H1 (cell line): ENCODE measurements at regions not wholly inside any gene's neighbourhood (a gene's known extent, or its start where the extent isn't known, plus 50 kb on each side); places are given as distances from the start of the nearest gene placed in this dataset.

ENCODE experiments used
- CTCF ChIA-PET: fragments of 300-600 bp; sonication (Branson Sonifier 250); formaldehyde crosslinking; loops from one replicate; lab custom pipeline; 2021; ENCODE audit not compliant: partially characterized antibody; lab: Charles Lee
- POLR2A ChIA-PET: fragments of 300-600 bp; sonication (Branson Sonifier 250); formaldehyde crosslinking; loops from one replicate; lab custom pipeline; 2021; ENCODE audit warnings: inconsistent platforms; ENCODE audit not compliant: partially characterized antibody; lab: Charles Lee
- DNase-seq, 2 experiments: peaks; one replicate each; pipeline versions ENCODE4 v3.0.0 to v3.0.0-alpha.2; 2010 to 2022; ENCODE audit warnings: low spot score in 2 of 2, low read depth in 1 of 2, mixed read lengths in 1 of 2
- FAIRE-seq: peaks from 2 replicates; lab custom pipeline; 2011; peaks lifted over from hg19 to GRCh38; lab: Jason Lieb, UNC
- H2AFZ ChIP-seq: 2 replicates; pipeline ENCODE4 v1.8.1; 2012; ENCODE audit warnings: low read length, inconsistent platforms
- H2AK5ac ChIP-seq: 2 replicates; pipeline ENCODE4 v1.6.1; 2013; ENCODE audit warnings: low read depth, low read length
- H2BK120ac ChIP-seq: replicated peaks from 2 replicates; pipeline ENCODE3; 2013; ENCODE audit warnings: low read depth, low read length, inconsistent platforms
- H2BK12ac ChIP-seq: 2 replicates; pipeline ENCODE4 v1.6.1; 2013; ENCODE audit warnings: low read depth, low read length
- H2BK15ac ChIP-seq: 2 replicates; pipeline ENCODE4 v1.6.1; 2013; ENCODE audit warnings: low read length
- H2BK20ac ChIP-seq: 2 replicates; pipeline ENCODE4 v1.6.1; 2013; ENCODE audit warnings: low read length
- H2BK5ac ChIP-seq: 2 replicates; pipeline ENCODE4 v1.6.1; 2013; ENCODE audit warnings: low read depth, low read length
- H3K14ac ChIP-seq: 2 replicates; pipeline ENCODE4 v1.6.1; 2013; ENCODE audit warnings: inconsistent platforms; ENCODE audit not compliant: insufficient read length
- H3K18ac ChIP-seq: 2 replicates; pipeline ENCODE4 v1.6.1; 2013; ENCODE audit warnings: low read length; ENCODE audit errors: extremely low read depth
- H3K23ac ChIP-seq: 2 replicates; pipeline ENCODE4 v1.6.1; 2013; ENCODE audit warnings: inconsistent platforms; ENCODE audit not compliant: insufficient read length
- H3K23me2 ChIP-seq: 2 replicates; pipeline ENCODE4 v1.6.1; 2013; ENCODE audit warnings: low read depth, low read length
- H3K27ac ChIP-seq: 2 replicates; pipeline ENCODE4 v1.6.1; 2011; ENCODE audit warnings: low read depth, low read length, inconsistent platforms
- H3K27me3 ChIP-seq, 4 experiments: replicated peaks in 1 of 4; 1 replicate in 1 of 4; 2 replicates in 3 of 4; pipeline versions ENCODE4 v1.6.1 to v1.8.1; 2011 to 2013; ENCODE audit warnings: low read length in 3 of 4, mild to moderate bottlenecking in 3 of 4, inconsistent platforms in 2 of 4, mixed read lengths in 2 of 4, moderate library complexity in 1 of 4; ENCODE audit not compliant: control insufficient read depth in 3 of 4, insufficient read depth in 3 of 4; ENCODE audit errors: extremely low read depth in 1 of 4
- H3K36me3 ChIP-seq, 4 experiments: 2 replicates each; pipeline versions ENCODE4 v1.6.1 to v1.8.1; 2011 to 2013; ENCODE audit warnings: mild to moderate bottlenecking in 4 of 4, low read length in 3 of 4, moderate library complexity in 2 of 4, control low read depth in 1 of 4, inconsistent platforms in 1 of 4; ENCODE audit not compliant: insufficient read depth in 4 of 4, control insufficient read depth in 2 of 4
- H3K4ac ChIP-seq: replicated peaks from 2 replicates; pipeline ENCODE3; 2013; ENCODE audit warnings: low read length, low read depth, mixed read lengths, inconsistent platforms; ENCODE audit not compliant: insufficient read length
- H3K4me1 ChIP-seq, 4 experiments: replicated peaks in 1 of 4; 1 replicate in 1 of 4; 2 replicates in 3 of 4; pipeline versions ENCODE4 v1.6.1 to v1.8.1; 2011 to 2013; ENCODE audit warnings: low read length in 3 of 4, inconsistent platforms in 2 of 4, mixed read lengths in 1 of 4; ENCODE audit not compliant: insufficient read depth in 4 of 4, control insufficient read depth in 3 of 4
- H3K4me2 ChIP-seq, 2 experiments: 2 replicates each; pipeline versions ENCODE4 v1.6.1 to v1.8.1; 2011 to 2013; ENCODE audit warnings: low read depth in 2 of 2, low read length in 2 of 2, control low read depth in 1 of 2, inconsistent platforms in 1 of 2, mild to moderate bottlenecking in 1 of 2; ENCODE audit not compliant: insufficient read depth in 1 of 2
- H3K4me3 ChIP-seq, 4 experiments: fragments of 200-600, 300-600 bp in 1 of 4; sonication (generic), shearing (Covaris generic), sonication (Bioruptor Twin) in 1 of 4; 2 replicates each; pipeline versions ENCODE4 v1.5.1 to v1.8.1; 2011 to 2016; ENCODE audit warnings: low read length in 4 of 4, low read depth in 3 of 4, control low read depth in 2 of 4, inconsistent platforms in 2 of 4, mild to moderate bottlenecking in 2 of 4, mixed read lengths in 1 of 4, moderate library complexity in 1 of 4; ENCODE audit not compliant: insufficient read depth in 2 of 4; ENCODE audit errors: extremely low read depth in 1 of 4
- H3K56ac ChIP-seq: replicated peaks from 2 replicates; pipeline ENCODE3; 2013; ENCODE audit warnings: low read depth, mild to moderate bottlenecking, mixed read lengths, low read length, inconsistent platforms; ENCODE audit not compliant: insufficient read length
- H3K79me1 ChIP-seq: 2 replicates; pipeline ENCODE4 v1.6.1; 2013; ENCODE audit warnings: low read depth, low read length, control low read depth
- H3K79me2 ChIP-seq, 2 experiments: 2 replicates each; pipeline versions ENCODE4 v1.6.1 to v1.8.1; 2012 to 2013; ENCODE audit warnings: low read length in 2 of 2, mild to moderate bottlenecking in 2 of 2, inconsistent platforms in 1 of 2; ENCODE audit not compliant: insufficient read depth in 2 of 2, control insufficient read depth in 1 of 2
- H3K9ac ChIP-seq, 4 experiments: replicated peaks in 1 of 4; 1 replicate in 1 of 4; 2 replicates in 3 of 4; pipeline versions ENCODE4 v1.6.1 to v1.8.1; 2011 to 2013; ENCODE audit warnings: low read depth in 3 of 4, low read length in 3 of 4, control low read depth in 2 of 4, mild to moderate bottlenecking in 2 of 4, moderate library complexity in 2 of 4, inconsistent platforms in 1 of 4; ENCODE audit errors: extremely low read depth in 1 of 4
- H3K9me3 ChIP-seq, 2 experiments: 2 replicates each; pipeline versions ENCODE4 v1.6.1 to v1.8.1; 2012 to 2013; ENCODE audit warnings: mild to moderate bottlenecking in 2 of 2, moderate library complexity in 2 of 2, control low read depth in 1 of 2, inconsistent platforms in 1 of 2, low read depth in 1 of 2, low read length in 1 of 2, mixed read lengths in 1 of 2; ENCODE audit not compliant: insufficient read depth in 2 of 2
- H4K20me1 ChIP-seq, 2 experiments: replicated peaks in 1 of 2; 2 replicates each; pipeline versions ENCODE3 to v1.8.1; 2011 to 2013; ENCODE audit warnings: inconsistent platforms in 2 of 2, low read length in 2 of 2, mild to moderate bottlenecking in 1 of 2; ENCODE audit not compliant: insufficient read depth in 2 of 2, control insufficient read depth in 1 of 2
- H4K5ac ChIP-seq: 2 replicates; pipeline ENCODE4 v1.6.1; 2013; ENCODE audit warnings: low read length, low read depth, mixed read lengths, inconsistent platforms; ENCODE audit not compliant: insufficient read length
- H4K8ac ChIP-seq: 2 replicates; pipeline ENCODE4 v1.8.0; 2013; ENCODE audit warnings: mild to moderate bottlenecking, moderate library complexity, low read length, inconsistent platforms; ENCODE audit not compliant: insufficient read depth; ENCODE audit errors: extremely low read depth
- H4K91ac ChIP-seq: replicated peaks from 2 replicates; pipeline ENCODE3; 2013; ENCODE audit warnings: low read length, mixed read lengths, inconsistent platforms; ENCODE audit not compliant: insufficient read length
- ASH2L ChIP-seq: fragments of 200-600, 300-600 bp; sonication (generic); IDR thresholded peaks from one replicate; pipeline ENCODE4 v1.7.1; 2017; ENCODE audit warnings: low read length
- BACH1 ChIP-seq: IDR thresholded peaks from 2 replicates; pipeline ENCODE4 v1.6.1; 2012; ENCODE audit warnings: low read length, improper control_type of control experiment
- BRCA1 ChIP-seq: IDR thresholded peaks from 2 replicates; pipeline ENCODE4 v1.6.1; 2012; ENCODE audit warnings: low read depth, low read length, improper control_type of control experiment
- CHD1 ChIP-seq: IDR thresholded peaks from 2 replicates; pipeline ENCODE4 v1.6.1; 2012; ENCODE audit warnings: low read depth, low read length, improper control_type of control experiment
- CREB1 ChIP-seq: IDR thresholded peaks from 2 replicates; pipeline ENCODE4 v1.6.1; 2012; ENCODE audit warnings: inconsistent platforms
- CTCF ChIP-seq, 3 experiments: IDR thresholded peaks; 1 replicate in 2 of 3; 2 replicates in 1 of 3; pipeline versions ENCODE4 v1.5.1 to v1.6.1; 2011; ENCODE audit warnings: low read length in 3 of 3, mild to moderate bottlenecking in 3 of 3, inconsistent platforms in 2 of 3, low read depth in 1 of 3, moderate library complexity in 1 of 3; ENCODE audit not compliant: insufficient read depth in 1 of 3; ENCODE audit errors: control extremely low read depth in 1 of 3
- EP300 ChIP-seq, 2 experiments: IDR thresholded peaks; 1 replicate in 1 of 2; 2 replicates in 1 of 2; pipeline ENCODE4 v1.6.1; 2011 to 2012; ENCODE audit warnings: low read depth in 2 of 2, low read length in 2 of 2, mild to moderate bottlenecking in 2 of 2, borderline replicate concordance in 1 of 2, inconsistent platforms in 1 of 2, moderate library complexity in 1 of 2
- POLR2A ChIP-seq, 2 experiments: IDR thresholded peaks; 1 replicate in 1 of 2; 2 replicates in 1 of 2; pipeline ENCODE4 v1.6.1; 2011; ENCODE audit warnings: low read depth in 2 of 2, low read length in 2 of 2, mild to moderate bottlenecking in 2 of 2; ENCODE audit errors: control extremely low read depth in 1 of 2
- POLR2AphosphoS5 ChIP-seq: IDR thresholded peaks from 2 replicates; pipeline ENCODE4 v1.6.1; 2011; ENCODE audit warnings: low read depth, low read length
- RAD21 ChIP-seq, 2 experiments: IDR thresholded peaks in 1 of 2; conservative IDR thresholded peaks in 1 of 2; 2 replicates each; pipeline ENCODE4 v1.6.1; 2011; ENCODE audit warnings: low read depth in 2 of 2, low read length in 2 of 2, improper control_type of control experiment in 1 of 2, inconsistent platforms in 1 of 2, mild to moderate bottlenecking in 1 of 2, moderate library complexity in 1 of 2
- TAF7 ChIP-seq: optimal IDR thresholded peaks from 2 replicates; pipeline ENCODE3; 2011; ENCODE audit warnings: low read depth, mild to moderate bottlenecking, inconsistent platforms, low read length, moderate library complexity, borderline replicate concordance
- TBP ChIP-seq: IDR thresholded peaks from 2 replicates; pipeline ENCODE4 v1.6.1; 2011; ENCODE audit warnings: low read depth, low read length, improper control_type of control experiment
- ZNF274 ChIP-seq: IDR thresholded peaks from 2 replicates; pipeline ENCODE4 v1.7.0; 2012; ENCODE audit warnings: low read length, borderline replicate concordance; ENCODE audit errors: extremely low read depth
- WGBS, 2 experiments: shearing (Covaris generic) in 1 of 2; methylation state at CpG; one replicate each; pipeline versions ENCODE4 v1.1.6 to v1.1.7; 2013 to 2015; ENCODE audit warnings: low lambda C conversion rate in 2 of 2, mixed read lengths in 2 of 2, inconsistent platforms in 1 of 2, low coverage in 1 of 2, missing lambda C conversion rate in 1 of 2; ENCODE audit not compliant: insufficient replicate concordance in 2 of 2, insufficient coverage in 1 of 2, insufficient read length in 1 of 2; ENCODE audit errors: extremely low coverage in 1 of 2, missing lambda C conversion rate in 1 of 2; 5-methylcytosine and 5-hydroxymethylcytosine counted together

- no peak overlapping the region for H4K91ac ChIP-seq
- H2BK12ac ChIP-seq: no peak overlapping the region
- no peak overlapping the region for H3K18ac ChIP-seq
- no peaks in the 10 kb centered on the region for H3K23me2 ChIP-seq
- H3K27me3 ChIP-seq: peaks cover 0 to 3% (median 0%) of the 10 kb centered on the region in 4 experiments; a peak in 1 of 7 replicates
- no peak overlapping the region for H3K9ac ChIP-seq
- DNase-seq: no peak
- no peak overlapping the region for H2AK5ac ChIP-seq
- no peak overlapping the region for H2AFZ ChIP-seq
- no peak overlapping the region for H2BK5ac ChIP-seq
- no peak overlapping the region for H3K56ac ChIP-seq
- H2BK120ac ChIP-seq: no peak overlapping the region
- no peak overlapping the region for H4K5ac ChIP-seq
- no peak overlapping the region for H3K4me2 ChIP-seq
- no peak overlapping the region for H2BK20ac ChIP-seq
- FAIRE-seq: no peak
- H3K23ac ChIP-seq: no peak overlapping the region
- ChIA-PET POLR2A (no interaction called here), CTCF (interaction anchor here (0.6 kb wide), 1 partner anchor 9 kb away, joined by 3 read pairs; no protein-coding TSS in a partner anchor)
- H3K4ac ChIP-seq: no peak overlapping the region
- no peaks in the 10 kb centered on the region for H3K79me1 ChIP-seq
- no peaks in the 10 kb centered on the region for H3K36me3 ChIP-seq
- H3K4me3 ChIP-seq: no peak overlapping the region
- no peaks in the 10 kb centered on the region for H3K4me1 ChIP-seq
- no peaks in the 10 kb centered on the region for H4K20me1 ChIP-seq
- 92% methylated on average over 2 of the region's 2 CpGs; no CpG with 5 or more reads in 1 of the 2 experiments for WGBS, 2 experiments
- H3K27ac ChIP-seq: no peak overlapping the region; the same call in 1 of the 2 replicates
- H4K8ac ChIP-seq: no peak overlapping the region
- H3K79me2 ChIP-seq: no peaks in the 10 kb centered on the region
- no peak overlapping the region for H3K14ac ChIP-seq
- H3K9me3 ChIP-seq: peaks cover 0 to 4% of the 10 kb centered on the region in 2 experiments; a peak in 1 of 4 replicates
- H2BK15ac ChIP-seq: no peak overlapping the region
- TF ChIP-seq CHD1 (no peak), POLR2A (IDR thresholded peaks at IDR 0.05; ENCODE audit: control extremely low read depth in 1 of 2, low read depth in 2 of 2, low read length in 2 of 2) (no peak), TBP (no peak), CTCF (IDR thresholded peaks at IDR 0.05; ENCODE audit: control extremely low read depth in 1 of 3, insufficient read depth in 1 of 3, low read depth in 1 of 3, low read length in 3 of 3) (no peak), BACH1 (no peak), TAF7 (no peak), ASH2L (no peak), ZNF274 (no peak), EP300 (IDR thresholded peaks at IDR 0.05; ENCODE audit: borderline replicate concordance in 1 of 2, low read depth in 2 of 2, low read length in 2 of 2) (no peak), CREB1 (no peak), POLR2AphosphoS5 (no peak), BRCA1 (no peak), RAD21 (IDR thresholded peaks at IDR 0.05 in 1 of 2, conservative IDR thresholded peaks at IDR 0.05 in 1 of 2; ENCODE audit: low read depth in 2 of 2, low read length in 2 of 2) (no peak)
Measured at GRCh38 chr16:52296076-52296475, 250.9 kb downstream of the TOX3 start.
